RWPE1 (cell line): ENCODE measurements at regions not wholly inside any gene's neighbourhood (a gene's known extent, or its start where the extent isn't known, plus 50 kb on each side); places are given as distances from the start of the nearest gene placed in this dataset.

Source experiments
- CTCF ChIA-PET: fragments of 350-600 bp; sonication (Branson Sonifier 250); formaldehyde crosslinking; extraction: SDS; loops from one replicate; lab custom pipeline; 2021; lab: Yijun Ruan, JAX
- POLR2A ChIA-PET: fragments of 400-600 bp; formaldehyde crosslinking; extraction: SDS; loops from one replicate; lab custom pipeline; 2020; ENCODE audit warnings: antibody characterized with exemption; ENCODE audit not compliant: low non-redundant PET; lab: Yijun Ruan, JAX
- DNase-seq: peaks from one replicate; pipeline ENCODE4 v3.0.0; 2012; ENCODE audit warnings: low spot score
- H3K27ac ChIP-seq: fragments of 450-650 bp; 2 replicates; pipeline ENCODE4 v1.5.1; 2017
- CTCF ChIP-seq: fragments of 450-650 bp; conservative IDR thresholded peaks from 2 replicates; pipeline ENCODE4 v1.5.1; 2017; ENCODE audit warnings: low read depth, mild to moderate bottlenecking

GRCh38 chr2:80786584-80786983 is 482.0 kb upstream of the LRRTM1 start:
- ChIA-PET POLR2A (no interaction called here), CTCF (no interaction called here)
- no peak for TF ChIP-seq CTCF

GRCh38 chr2:80778704-80779103 is 474.2 kb upstream of the LRRTM1 start:
- no peak overlapping the region for H3K27ac ChIP-seq
- no peak for TF ChIP-seq CTCF
- CTCF ChIA-PET, result no interaction called here
- POLR2A ChIA-PET, result no interaction called here
- DNase-seq, result no peak

More at GRCh38 chr2:80786584-80786983, 482.0 kb upstream of the LRRTM1 start:
- no peak overlapping the region for H3K27ac ChIP-seq
- DNase-seq, result no peak

- no peak overlapping the region for H3K27ac ChIP-seq
- no peak for TF ChIP-seq CTCF
- DNase-seq, result no peak
- POLR2A ChIA-PET, result no interaction called here
- CTCF ChIA-PET, result no interaction called here
Observed at GRCh38 chr2:80748592-80748991, 444.0 kb upstream of the LRRTM1 start.

GRCh38 chr2:80737047-80737446 is 432.5 kb upstream of the LRRTM1 start:
- ChIA-PET CTCF (no interaction called here), POLR2A (no interaction called here)
- no peak overlapping the region for H3K27ac ChIP-seq
- DNase-seq, result no peak
- no peak for TF ChIP-seq CTCF

- no peak for DNase-seq
- POLR2A ChIA-PET, result no interaction called here
- CTCF ChIA-PET, result no interaction called here
- no peak overlapping the region for H3K27ac ChIP-seq
- TF ChIP-seq CTCF, result no peak
Observed at GRCh38 chr2:80725001-80725400, 420.4 kb upstream of the LRRTM1 start.

- POLR2A ChIA-PET, result no interaction called here
- H3K27ac ChIP-seq, result no peak overlapping the region
- CTCF ChIA-PET, result no interaction called here
- TF ChIP-seq CTCF, result no peak
- DNase-seq, result no peak
Observed at GRCh38 chr2:80722803-80723202, 418.3 kb upstream of the LRRTM1 start.

GRCh38 chr2:80719607-80720006 is 415.1 kb upstream of the LRRTM1 start:
- CTCF ChIA-PET, result interaction anchor here (0.6 kb wide), 2 partner anchors 14 to 130 kb away, joined by 3 read pairs; no protein-coding TSS in a partner anchor
- POLR2A ChIA-PET, result no interaction called here

More at GRCh38 chr2:80719607-80720006, 415.1 kb upstream of the LRRTM1 start:
- no peak for TF ChIP-seq CTCF
- no peak for DNase-seq
- H3K27ac ChIP-seq, result no peak overlapping the region
